Transverse colon (tissue), 4 donors: ENCODE measurements at regions not wholly inside any gene's neighbourhood (a gene's known extent, or its start where the extent isn't known, plus 50 kb on each side); places are given as distances from the start of the nearest gene placed in this dataset.

Experiments used
- DNase-seq: peaks from one replicate; pipeline ENCODE4 v3.0.0-alpha.2; 2019
- H3K27ac ChIP-seq, 4 donors: fragments of 200-600 bp; sonication (generic); 2 replicates each; pipeline ENCODE4 v1.5.1; 2016 to 2018; ENCODE audit warnings: inconsistent platforms in 4 of 4
- H3K27me3 ChIP-seq: fragments of 200-600 bp; sonication (generic); 2 replicates; pipeline ENCODE4 v1.5.1; 2017; ENCODE audit warnings: inconsistent platforms
- H3K36me3 ChIP-seq, 4 donors: fragments of 200-600 bp; sonication (generic); 2 replicates each; pipeline ENCODE4 v1.5.1; 2017 to 2019; ENCODE audit warnings: inconsistent platforms in 4 of 4
- H3K4me1 ChIP-seq, 4 donors: fragments of 200-600 bp; sonication (generic); 2 replicates each; pipeline ENCODE4 v1.5.1; 2017 to 2020; ENCODE audit warnings: inconsistent platforms in 4 of 4
- H3K4me3 ChIP-seq, 4 donors: fragments of 200-600 bp; sonication (generic); 1 replicate in 1 of 4; 2 replicates in 3 of 4; pipeline versions ENCODE4 v1.5.1 to v1.6.1; 2017 to 2019; ENCODE audit warnings: inconsistent platforms in 4 of 4
- H3K9me3 ChIP-seq, 2 donors: fragments of 200-600 bp; sonication (generic); 2 replicates each; pipeline ENCODE4 v1.5.1; 2017 to 2019; ENCODE audit warnings: inconsistent platforms in 2 of 2
- CTCF ChIP-seq, 5 experiments: fragments of 200-600 bp in 3 of 5; fragments of 450-650 bp in 2 of 5; sonication (generic) in 3 of 5; IDR thresholded peaks; 1 replicate in 2 of 5; 2 replicates in 3 of 5; pipeline ENCODE4 v1.5.1; 2016 to 2017; ENCODE audit warnings: antibody characterized with exemption in 5 of 5, inconsistent platforms in 3 of 5, mild to moderate bottlenecking in 2 of 5, moderate library complexity in 1 of 5
- EP300 ChIP-seq: sonication (generic); formaldehyde crosslinking; IDR thresholded peaks from one replicate; pipeline ENCODE4 v1.6.1; 2017; ENCODE audit warnings: antibody characterized with exemption, low read depth
- POLR2A ChIP-seq: fragments of 450-650 bp; IDR thresholded peaks from one replicate; pipeline ENCODE4 v1.6.1; 2016; ENCODE audit warnings: antibody characterized with exemption, mild to moderate bottlenecking, moderate library complexity
- POLR2AphosphoS5 ChIP-seq, 3 donors: sonication (generic); formaldehyde crosslinking; IDR thresholded peaks; one replicate each; pipeline ENCODE4 v1.6.1; 2016; ENCODE audit warnings: antibody characterized with exemption in 3 of 3
- WGBS, 2 donors: methylation state at CpG; one replicate each; pipeline ENCODE4 v1.1.5; 2018; ENCODE audit warnings: low coverage in 1 of 2; 5-methylcytosine and 5-hydroxymethylcytosine counted together
- in situ Hi-C, 4 donors: fragments of 200-750 bp; cut with MboI; loops; one replicate each; pipeline versions ENCODE4 v1.15.0 to v1.15.1; 2017; ENCODE audit warnings: low sequenced_read_pairs in 3 of 4, low pct_ligation_motif_present in 1 of 4, low pct_unique_long_range_greater_than_20kb in 1 of 4
- intact Hi-C: fragments of 100-400 bp; cut with DNase I; formaldehyde crosslinking; loops from one replicate; pipeline ENCODE4 v1.15.1; 2023; ENCODE audit warnings: low total_unique reads

- Histone ChIP-seq H3K4me1 (no peaks in the 10 kb centered on the region), H3K27ac (no peak overlapping the region), H3K36me3 (no peaks in the 10 kb centered on the region), H3K9me3 (no peaks in the 10 kb centered on the region), H3K27me3 (no peaks in the 10 kb centered on the region), H3K4me3 (no peak overlapping the region)
- 75 to 81% methylated on average over 3 to 8 of the region's 8 CpGs for WGBS, 2 donors
- intact Hi-C loops: no loop called here
- TF ChIP-seq EP300 (no peak), CTCF (IDR thresholded peaks at IDR 0.05) (no peak), POLR2A (no peak), POLR2AphosphoS5 (IDR thresholded peaks at IDR 0.05) (no peak)
- in situ Hi-C loops: loop anchor here in 2 of 4 donors (25.0 kb wide), 1 partner anchor 359 kb away; the partner anchor contains the start of gene MYCN (in 2 of the 2)
- DNase-seq: no peak
Observed at GRCh38 chr2:16296331-16297250, 356.2 kb downstream of the MYCN start.

- DNase-seq: no peak
- 85% methylated on average over 6 of the region's 6 CpGs; no CpG with 5 or more reads in 1 of the 2 donors for WGBS, 2 donors
- TF ChIP-seq EP300 (no peak), POLR2AphosphoS5 (IDR thresholded peaks at IDR 0.05) (no peak), CTCF (IDR thresholded peaks at IDR 0.05) (no peak), POLR2A (no peak)
- Histone ChIP-seq H3K9me3 (no peaks in the 10 kb centered on the region), H3K27ac (no peak overlapping the region), H3K4me1 (no peaks in the 10 kb centered on the region), H3K4me3 (no peak overlapping the region), H3K36me3 (no peaks in the 10 kb centered on the region), H3K27me3 (no peaks in the 10 kb centered on the region)
- in situ Hi-C loops: loop anchor here in 2 of 4 donors (25.0 kb wide), 1 partner anchor 359 kb away; the partner anchor contains the start of gene MYCN (in 2 of the 2)
- intact Hi-C loops: no loop called here
Observed at GRCh38 chr2:16296038-16296290, 355.6 kb downstream of the MYCN start.

GRCh38 chr2:16294791-16295190, 354.4 kb downstream of the MYCN start:
- in situ Hi-C loops: loop anchor here in 2 of 4 donors (25.0 kb wide), 1 partner anchor 357 kb away; the partner anchor contains the start of gene MYCN (in 2 of the 2)
- WGBS, 2 donors: 80 to 93% methylated on average over 7 of the region's 7 CpGs

More at GRCh38 chr2:16294791-16295190, 354.4 kb downstream of the MYCN start:
- no peak for TF ChIP-seq CTCF (IDR thresholded peaks at IDR 0.05)
- TF ChIP-seq POLR2A: no peak
- no peak for TF ChIP-seq POLR2AphosphoS5 (IDR thresholded peaks at IDR 0.05)
- TF ChIP-seq EP300: no peak
- H3K27ac ChIP-seq: no peak overlapping the region
- no peaks in the 10 kb centered on the region for H3K4me1 ChIP-seq
- intact Hi-C loops: no loop called here
- no peaks in the 10 kb centered on the region for H3K9me3 ChIP-seq
- DNase-seq: no peak
- H3K27me3 ChIP-seq: no peaks in the 10 kb centered on the region
- H3K36me3 ChIP-seq: no peaks in the 10 kb centered on the region
- no peak overlapping the region for H3K4me3 ChIP-seq
